HS-27A (cell line): ENCODE measurements at regions not wholly inside any gene's neighbourhood (a gene's known extent, or its start where the extent isn't known, plus 50 kb on each side); places are given as distances from the start of the nearest gene placed in this dataset.

Experiments used
- DNase-seq: peaks from one replicate; pipeline ENCODE4 v3.0.0-alpha.2; 2012; ENCODE audit warnings: low read depth, missing footprints

DNA sequence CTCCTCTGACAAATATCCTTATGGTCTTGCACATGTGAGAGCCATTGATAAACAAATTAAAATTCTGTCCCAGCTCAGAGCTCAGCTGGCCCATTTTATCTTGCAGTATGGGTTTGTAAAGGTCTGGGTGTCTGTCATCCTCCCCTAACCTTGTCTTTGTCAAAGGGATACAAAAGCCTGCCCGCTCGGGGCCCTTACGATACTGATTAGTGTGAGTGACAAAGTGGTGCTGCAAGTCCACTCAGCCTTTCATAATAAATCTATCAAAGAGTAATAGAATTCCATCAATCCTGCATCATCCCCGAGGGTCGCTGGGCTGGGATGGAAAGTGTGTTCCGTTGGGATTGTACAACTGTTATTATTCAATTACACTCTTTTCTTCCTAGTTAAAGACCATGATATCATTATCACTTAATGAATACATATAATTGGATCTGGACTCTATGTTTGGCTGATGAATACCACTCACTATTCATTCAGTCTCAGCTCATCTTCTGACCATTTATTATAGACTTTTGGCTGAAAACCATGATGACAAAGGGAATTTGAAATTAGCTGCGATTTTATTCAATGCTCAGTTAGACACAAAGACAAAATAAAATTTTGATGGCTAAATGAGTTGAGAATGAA is 122.5 kb upstream of the FOXD3 start:
- no peak for DNase-seq

DNA sequence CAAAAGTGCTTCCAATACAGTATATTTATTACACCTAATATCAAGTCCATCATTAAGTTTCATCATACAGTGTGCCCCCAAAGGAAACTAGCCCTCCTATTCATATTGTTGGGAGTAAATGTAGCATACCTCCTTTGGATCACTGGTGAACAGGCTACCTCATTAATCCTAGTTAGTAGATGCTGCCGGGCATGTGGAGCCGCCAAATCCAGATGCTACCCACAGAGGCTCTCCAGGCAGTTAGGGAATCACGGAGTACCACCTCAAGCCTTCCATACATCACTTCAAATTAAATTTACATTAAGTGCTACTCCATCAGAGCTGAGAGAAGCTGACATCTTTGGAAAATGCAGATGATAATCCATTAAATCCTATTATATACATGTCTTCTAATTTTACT is 121.7 kb upstream of the FOXD3 start:
- DNase-seq = no peak

DNA sequence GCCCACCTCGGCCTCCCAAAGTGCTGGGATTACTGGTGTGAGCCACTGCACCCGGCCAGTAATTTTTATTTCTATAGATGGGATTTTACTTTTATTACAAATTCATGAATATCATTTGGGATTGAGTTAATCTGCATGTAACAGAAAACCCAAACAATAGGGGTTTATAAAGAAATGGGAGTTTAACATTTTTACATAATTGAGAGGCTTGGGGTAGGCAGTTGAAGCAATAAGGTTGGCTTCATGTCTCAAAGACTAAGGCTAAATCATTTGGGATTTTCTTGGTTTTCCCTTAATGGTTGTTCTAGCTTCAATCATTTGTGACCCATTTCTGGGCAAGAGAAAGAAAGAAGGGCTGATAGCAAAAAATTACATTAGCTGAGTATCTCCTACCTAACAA is 118.7 kb upstream of the FOXD3 start:
- no peak for DNase-seq

DNA sequence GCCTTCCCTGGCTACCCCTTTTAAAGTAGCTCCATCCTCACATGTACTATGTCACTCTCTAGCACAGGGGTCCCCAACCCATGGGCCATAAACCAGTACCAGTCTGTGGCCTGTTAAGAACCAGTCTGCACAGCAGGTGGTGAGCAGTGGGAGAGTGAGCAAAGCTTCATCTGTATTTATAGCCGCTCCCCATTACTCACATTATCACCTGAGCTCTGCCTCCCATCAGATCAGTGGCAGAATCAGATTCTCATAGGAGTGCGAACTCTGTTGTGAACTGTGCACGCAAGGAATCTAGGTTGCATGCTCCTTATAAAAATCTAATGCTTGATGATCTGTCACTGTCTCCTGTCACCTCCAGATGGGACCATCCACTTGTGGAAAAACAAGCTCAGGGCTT is 116.6 kb upstream of the FOXD3 start:
- DNase-seq = no peak

DNA sequence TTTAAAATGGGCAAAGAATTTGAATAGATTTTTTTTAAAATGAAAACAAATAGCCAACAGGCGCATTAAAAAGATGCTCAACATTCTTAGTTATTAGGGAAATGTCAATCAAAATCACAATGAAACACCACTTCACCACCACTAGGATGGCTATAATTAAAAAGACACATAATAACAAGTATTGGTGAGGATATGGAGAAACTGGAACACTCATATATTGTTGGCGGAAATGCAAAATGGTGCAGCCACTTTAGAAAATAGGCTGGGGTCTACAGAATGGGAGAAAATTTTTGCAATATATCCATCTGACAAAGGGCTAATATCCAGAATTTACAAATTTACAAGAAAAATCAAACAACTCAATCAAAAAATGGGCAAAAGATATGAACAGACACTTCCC is 107.8 kb upstream of the FOXD3 start:
- no peak for DNase-seq

DNA sequence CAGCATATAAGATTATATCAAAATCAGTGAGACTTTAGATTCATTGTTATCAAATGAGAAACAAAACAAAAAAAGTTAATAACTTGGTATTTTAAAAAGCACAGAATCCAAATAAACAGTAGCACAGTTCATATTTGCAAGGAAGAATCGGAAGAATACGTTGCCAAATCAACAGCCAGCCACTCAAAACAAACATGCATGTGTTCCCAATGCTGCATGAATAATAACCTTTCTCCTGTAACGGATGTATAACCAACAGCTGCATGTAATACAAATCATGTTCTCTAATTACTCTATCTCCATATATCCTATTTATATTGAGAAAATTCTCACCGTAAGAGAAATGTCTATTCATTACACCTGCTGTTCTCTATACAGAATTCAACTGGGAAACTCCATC is 98.9 kb upstream of the FOXD3 start:
- no peak for DNase-seq

DNA sequence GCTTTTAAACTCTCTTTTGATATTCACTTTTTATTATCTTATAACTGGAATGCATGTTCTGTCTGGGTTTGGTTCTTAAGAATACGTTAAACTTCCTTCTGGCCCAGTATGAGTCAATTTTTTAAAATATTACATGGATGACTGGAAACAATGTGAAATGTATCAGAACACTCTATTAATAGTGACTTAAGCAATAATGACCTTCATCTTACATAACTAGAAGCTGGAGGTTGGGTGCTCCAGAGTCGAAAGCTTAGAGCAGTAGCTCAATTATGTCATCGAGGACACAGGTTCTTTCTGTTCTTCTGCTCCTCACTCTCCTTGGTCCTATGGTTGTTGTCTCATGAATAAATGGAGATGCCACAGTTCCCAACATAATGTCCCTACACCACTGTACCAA is 91.6 kb upstream of the FOXD3 start:
- DNase-seq = no peak

DNA sequence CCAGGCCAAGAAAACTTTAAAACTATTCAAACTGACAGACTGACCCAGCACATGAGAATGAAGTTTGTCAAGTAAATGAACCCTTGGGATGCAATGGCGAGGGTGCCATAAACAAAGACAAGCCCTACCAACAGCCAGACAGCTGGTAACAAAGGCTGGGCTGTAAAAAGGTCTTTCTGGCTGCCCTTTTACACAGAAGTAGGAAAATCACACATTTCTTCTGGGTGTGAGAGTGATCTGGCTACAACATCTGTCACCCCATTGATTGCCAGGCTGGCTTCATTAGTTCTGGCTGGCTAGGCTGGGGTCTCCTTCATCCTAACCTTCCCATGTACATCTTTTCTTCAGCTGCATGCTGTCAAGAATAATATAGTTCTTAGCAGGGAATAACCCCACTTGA is 83.6 kb upstream of the FOXD3 start:
- no peak for DNase-seq

DNA sequence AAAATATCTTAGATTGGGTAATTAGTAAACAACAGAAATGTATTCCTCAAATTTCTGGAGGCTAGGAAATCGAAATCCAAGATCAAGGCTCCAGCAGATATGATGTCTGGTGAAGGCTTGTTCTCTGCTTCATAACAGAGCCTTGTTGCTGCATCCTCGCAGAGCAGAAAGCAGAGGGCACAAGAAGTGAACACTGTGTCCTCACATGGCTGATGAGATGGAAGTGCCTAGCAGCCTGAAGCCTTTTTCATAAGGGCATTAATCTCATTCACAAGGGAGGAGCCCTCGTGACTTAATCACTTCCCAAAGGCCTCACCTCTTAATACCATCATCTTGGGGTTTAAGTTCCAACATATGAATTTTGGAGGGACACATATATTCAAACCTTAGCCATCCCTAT is 77.2 kb upstream of the FOXD3 start:
- no peak for DNase-seq

DNA sequence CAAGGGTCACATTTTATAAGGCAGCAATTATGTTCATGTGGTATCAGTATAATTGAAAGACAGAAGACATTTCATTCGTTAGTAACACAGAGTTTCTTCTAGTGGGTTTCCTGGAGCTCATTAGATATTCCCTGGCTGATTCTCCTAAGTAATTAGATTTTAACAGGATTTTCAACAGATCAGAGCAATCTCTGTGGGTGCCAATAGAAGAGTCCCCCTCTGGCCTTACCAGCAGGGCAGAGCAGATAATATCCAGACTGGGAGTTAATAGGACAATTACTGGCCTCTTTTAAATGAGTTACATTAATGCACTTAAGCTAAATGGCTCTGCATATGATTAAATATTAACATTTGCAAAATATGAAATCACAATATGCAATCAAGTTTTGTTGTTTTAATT is 74.2 kb upstream of the FOXD3 start:
- no peak for DNase-seq

DNA sequence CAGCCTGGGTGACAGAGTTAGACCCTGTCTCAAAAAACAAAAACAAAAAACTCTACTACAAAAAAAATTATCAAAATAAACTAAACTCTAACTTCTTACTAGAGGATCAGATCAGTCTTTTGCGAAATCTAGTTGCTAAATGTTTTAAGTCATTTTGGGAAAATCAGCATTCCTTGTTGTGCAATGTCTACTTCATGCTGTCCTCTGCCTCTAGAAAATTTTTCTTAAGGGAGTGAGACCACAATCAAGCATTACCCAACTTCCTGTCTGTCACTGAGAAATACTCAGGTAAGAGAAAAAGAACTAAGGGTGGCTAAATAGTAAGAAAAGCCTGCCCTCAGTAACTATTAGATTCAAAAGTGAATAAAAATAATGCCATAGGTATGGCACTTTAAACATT is 67.2 kb upstream of the FOXD3 start:
- DNase-seq = no peak

DNA sequence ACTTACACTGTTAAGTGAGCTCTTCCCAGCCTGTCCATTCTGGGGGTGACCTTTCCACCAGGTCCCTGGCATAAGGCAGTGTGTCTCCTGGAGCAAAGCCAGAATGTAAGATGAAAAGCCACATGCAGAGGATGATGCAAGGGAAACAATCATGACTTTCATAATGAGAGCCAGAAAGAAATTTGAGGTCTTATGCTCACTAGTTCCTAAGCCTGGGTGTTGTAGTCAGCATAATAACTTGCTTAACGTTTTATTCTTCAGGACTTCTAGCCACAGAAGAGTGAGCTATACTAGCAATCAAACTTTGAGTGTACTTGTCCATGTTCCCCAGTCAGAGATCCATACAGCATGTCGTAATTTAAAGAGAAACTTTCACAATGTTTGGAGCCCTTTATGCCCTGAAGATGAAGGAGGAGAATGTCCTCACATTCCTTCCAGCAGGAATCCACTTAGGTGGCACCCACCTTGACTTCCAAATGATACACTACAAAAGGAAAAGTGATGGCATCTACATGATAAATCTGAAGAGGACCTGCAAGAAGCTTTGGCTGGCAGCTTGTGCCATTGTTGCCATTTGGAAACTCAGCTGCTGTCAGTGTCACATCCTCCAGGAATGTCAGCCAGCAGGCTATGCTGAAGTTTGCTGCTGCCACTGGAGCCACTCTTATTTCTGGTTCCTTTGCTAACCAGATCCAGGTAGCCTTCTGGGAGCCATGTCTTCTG is 60.5 kb upstream of the FOXD3 start:
- no peak for DNase-seq

DNA sequence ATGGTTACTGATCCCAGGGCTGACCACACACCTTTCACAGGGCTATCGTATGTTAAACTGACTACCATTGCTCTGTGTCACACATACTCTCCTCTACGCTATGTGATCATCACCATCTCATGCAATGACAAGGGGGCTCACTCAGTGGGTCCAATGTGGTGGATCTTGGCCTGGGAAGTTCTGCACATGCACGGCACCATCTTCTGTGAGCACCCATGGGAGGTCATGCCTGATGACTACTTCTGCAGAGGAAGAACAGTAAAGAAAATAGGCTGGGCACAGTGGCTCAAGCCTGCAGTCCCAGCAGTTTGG is 60.0 kb upstream of the FOXD3 start:
- DNase-seq = no peak

DNA sequence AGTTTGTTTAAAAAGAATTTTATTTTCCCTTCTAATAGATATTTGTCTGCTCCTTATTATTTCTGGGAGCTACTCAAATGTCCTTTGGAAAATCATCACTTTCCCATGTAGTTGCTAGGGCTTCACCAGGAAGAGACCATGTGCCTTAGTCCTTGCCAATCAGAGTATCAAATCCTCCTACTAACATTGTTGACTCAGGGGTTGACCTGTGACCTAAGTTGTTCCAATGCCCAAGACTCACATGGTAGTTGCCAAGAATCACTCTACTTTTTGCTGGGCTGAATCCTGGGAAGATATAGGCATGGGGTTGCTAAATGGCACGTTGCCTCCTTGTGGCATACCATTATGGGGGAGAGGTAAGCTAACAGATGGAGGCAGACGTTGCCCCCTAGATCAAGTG is 58.2 kb upstream of the FOXD3 start:
- no peak for DNase-seq

DNA sequence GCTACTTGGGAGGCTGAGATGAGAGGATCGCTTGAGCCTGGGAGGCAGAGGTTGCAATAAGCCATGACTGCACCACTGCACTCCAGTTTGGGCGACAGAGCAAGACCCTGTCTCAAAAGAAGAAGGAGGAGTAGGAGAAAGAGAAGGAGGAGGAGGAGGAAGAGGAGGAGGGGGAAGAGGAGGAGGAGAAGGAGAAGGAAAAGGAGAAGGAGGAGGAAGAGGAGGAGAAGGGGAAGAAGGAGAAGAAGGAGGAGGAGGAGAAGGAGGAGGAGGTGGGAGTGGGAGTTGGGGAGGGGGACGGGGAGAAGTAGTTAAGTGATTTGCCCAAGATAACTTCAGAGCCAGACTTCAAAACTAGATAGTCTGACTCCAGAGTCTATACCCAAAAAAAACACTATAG is 55.5 kb upstream of the FOXD3 start:
- DNase-seq = no peak

DNA sequence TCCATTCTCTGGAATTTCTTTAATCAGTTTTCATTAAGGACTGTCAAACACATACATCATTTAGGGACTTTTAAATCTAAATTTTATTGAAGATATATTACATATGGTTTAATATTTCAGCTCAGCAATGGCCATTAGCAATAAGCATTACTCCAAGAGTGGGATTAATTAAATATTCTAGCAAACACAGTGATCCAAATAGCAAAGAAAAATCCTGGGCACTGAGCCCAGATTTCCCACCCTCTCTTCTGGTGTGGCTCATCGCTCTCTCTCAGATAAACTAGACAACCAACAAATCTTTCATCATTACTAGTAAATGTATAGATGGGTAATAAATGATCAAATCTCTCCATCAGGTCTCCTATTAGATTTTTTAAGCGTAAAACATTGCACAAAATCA is 53.5 kb upstream of the FOXD3 start:
- no peak for DNase-seq

DNA sequence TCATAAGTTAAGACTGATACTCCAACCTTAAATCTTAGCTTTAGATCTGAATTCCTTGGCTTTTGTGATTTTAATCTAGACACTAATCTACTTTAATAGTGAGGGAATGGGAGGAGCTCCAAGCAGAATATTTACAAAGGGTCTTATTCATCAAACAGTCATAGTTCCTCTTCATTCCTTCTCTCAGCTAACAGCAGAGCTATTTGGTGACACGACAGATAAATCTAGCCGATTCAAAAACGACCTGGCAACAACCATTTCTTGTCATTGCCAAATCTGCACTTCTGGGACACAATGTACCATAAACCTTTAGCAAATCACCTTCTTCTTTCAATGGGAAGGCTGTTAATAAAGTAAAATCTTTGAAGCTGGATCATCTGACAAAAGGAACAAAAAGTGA is 52.8 kb upstream of the FOXD3 start:
- no peak for DNase-seq
